ENCODE measurements at regions not wholly inside any gene's neighbourhood (a gene's known extent, or its start where the extent isn't known, plus 50 kb on each side); places are given as distances from the start of the nearest gene placed in this dataset.

DNA sequence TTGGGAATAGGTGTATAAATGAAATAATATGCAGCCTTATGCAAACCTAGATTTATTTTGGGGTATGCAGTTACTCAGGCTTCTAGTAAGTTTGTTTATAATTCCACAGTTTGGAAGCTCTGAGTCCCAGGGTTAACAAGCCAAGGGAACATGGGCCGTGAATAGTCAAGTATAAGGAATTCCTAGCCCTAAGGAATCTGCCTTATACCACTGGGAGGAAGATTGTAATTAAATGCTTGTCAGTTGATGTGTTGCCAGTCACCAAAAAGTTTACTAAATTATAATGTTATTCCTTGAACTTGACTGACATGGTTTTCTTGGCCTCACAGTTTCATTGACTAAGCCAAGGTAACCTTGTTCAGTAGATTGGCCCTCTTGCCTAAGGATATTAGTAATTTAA lies 72.4 kb upstream of the SGO1 start:
- no peak for DNase-seq (ENCODE audit: low read depth in 1 of 2, low spot score in 1 of 2)
- Histone ChIP-seq H3K4me2 (no peak overlapping the region), H3K27ac (no peak overlapping the region), H3K9me3 (no peaks in the 10 kb centered on the region), H3K4me3 (no peak overlapping the region), H3K4me1 (no peaks in the 10 kb centered on the region)
- no peak for FAIRE-seq
- CTCF ChIA-PET, result no interaction called here
- no peak for ATAC-seq
- WGBS (ENCODE audit: missing lambda C conversion rate), result 0% methylated on average over 1 of the region's 1 CpG
- POLR2A ChIA-PET, result no interaction called here
- TF ChIP-seq SMC3 (IDR thresholded peaks at IDR 0.05) (no peak), FOXS1 (CRISPR knock-in tag; IDR thresholded peaks at IDR 0.05) (no peak), BHLHE40 (IDR thresholded peaks at IDR 0.05; ENCODE audit: low read depth, low read length) (no peak), POLR2AphosphoS2 (conservative IDR thresholded peaks at IDR 0.05; ENCODE audit: low read length) (no peak), NPAS2 (CRISPR knock-in tag; IDR thresholded peaks at IDR 0.05; ENCODE audit: borderline replicate concordance) (no peak), ZSCAN20 (CRISPR knock-in tag; IDR thresholded peaks at IDR 0.05) (no peak), JUN (IDR thresholded peaks at IDR 0.05) (no peak), SREBF2 (IDR thresholded peaks at IDR 0.05) (no peak), HOXB13 (CRISPR knock-in tag; IDR thresholded peaks at IDR 0.05; ENCODE audit: low read depth) (no peak), MAZ (IDR thresholded peaks at IDR 0.05; ENCODE audit: borderline replicate concordance, low read depth, low read length) (no peak), GATA3 (IDR thresholded peaks at IDR 0.05; ENCODE audit: borderline replicate concordance) (no peak)
- TF ChIP-seq, protein P1, sequence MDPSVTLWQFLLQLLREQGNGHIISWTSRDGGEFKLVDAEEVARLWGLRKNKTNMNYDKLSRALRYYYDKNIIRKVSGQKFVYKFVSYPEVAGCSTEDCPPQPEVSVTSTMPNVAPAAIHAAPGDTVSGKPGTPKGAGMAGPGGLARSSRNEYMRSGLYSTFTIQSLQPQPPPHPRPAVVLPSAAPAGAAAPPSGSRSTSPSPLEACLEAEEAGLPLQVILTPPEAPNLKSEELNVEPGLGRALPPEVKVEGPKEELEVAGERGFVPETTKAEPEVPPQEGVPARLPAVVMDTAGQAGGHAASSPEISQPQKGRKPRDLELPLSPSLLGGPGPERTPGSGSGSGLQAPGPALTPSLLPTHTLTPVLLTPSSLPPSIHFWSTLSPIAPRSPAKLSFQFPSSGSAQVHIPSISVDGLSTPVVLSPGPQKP (IDR thresholded peaks at IDR 0.05; ENCODE audit: low read depth, low read length), result no peak
- TF ChIP-seq, protein P2, sequence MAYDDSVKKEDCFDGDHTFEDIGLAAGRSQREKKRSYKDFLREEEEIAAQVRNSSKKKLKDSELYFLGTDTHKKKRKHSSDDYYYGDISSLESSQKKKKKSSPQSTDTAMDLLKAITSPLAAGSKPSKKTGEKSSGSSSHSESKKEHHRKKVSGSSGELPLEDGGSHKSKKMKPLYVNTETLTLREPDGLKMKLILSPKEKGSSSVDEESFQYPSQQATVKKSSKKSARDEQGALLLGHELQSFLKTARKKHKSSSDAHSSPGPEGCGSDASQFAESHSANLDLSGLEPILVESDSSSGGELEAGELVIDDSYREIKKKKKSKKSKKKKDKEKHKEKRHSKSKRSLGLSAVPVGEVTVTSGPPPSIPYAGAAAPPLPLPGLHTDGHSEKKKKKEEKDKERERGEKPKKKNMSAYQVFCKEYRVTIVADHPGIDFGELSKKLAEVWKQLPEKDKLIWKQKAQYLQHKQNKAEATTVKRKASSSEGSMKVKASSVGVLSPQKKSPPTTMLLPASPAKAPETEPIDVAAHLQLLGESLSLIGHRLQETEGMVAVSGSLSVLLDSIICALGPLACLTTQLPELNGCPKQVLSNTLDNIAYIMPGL (CRISPR knock-in tag; IDR thresholded peaks at IDR 0.05; ENCODE audit: borderline replicate concordance), result no peak
- TF ChIP-seq, protein P3, sequence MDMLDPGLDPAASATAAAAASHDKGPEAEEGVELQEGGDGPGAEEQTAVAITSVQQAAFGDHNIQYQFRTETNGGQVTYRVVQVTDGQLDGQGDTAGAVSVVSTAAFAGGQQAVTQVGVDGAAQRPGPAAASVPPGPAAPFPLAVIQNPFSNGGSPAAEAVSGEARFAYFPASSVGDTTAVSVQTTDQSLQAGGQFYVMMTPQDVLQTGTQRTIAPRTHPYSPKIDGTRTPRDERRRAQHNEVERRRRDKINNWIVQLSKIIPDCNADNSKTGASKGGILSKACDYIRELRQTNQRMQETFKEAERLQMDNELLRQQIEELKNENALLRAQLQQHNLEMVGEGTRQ (IDR thresholded peaks at IDR 0.05), result no peak
- TF ChIP-seq, protein P4, sequence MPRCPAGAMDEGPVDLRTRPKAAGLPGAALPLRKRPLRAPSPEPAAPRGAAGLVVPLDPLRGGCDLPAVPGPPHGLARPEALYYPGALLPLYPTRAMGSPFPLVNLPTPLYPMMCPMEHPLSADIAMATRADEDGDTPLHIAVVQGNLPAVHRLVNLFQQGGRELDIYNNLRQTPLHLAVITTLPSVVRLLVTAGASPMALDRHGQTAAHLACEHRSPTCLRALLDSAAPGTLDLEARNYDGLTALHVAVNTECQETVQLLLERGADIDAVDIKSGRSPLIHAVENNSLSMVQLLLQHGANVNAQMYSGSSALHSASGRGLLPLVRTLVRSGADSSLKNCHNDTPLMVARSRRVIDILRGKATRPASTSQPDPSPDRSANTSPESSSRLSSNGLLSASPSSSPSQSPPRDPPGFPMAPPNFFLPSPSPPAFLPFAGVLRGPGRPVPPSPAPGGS (IDR thresholded peaks at IDR 0.05), result no peak

DNA sequence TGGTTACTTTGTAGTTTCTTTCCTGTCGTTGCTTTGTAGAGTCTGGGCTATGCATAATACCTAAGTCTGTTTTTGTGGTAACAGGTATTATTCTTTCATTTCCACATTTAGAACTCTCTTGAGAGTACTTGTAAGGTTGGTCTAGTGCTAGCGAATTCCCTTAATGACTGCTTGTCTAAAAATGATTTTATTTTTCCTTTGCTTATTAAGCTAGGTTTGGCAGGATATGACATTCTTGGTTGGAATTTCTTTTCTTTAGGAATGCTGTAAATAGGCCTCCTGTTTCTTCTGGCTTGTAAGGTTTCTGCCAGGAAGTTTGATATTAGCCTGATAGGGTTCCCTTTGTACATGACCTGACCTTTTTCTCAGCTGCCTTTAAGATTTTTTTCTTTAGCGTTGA lies 70.1 kb upstream of the SGO1 start:
- Histone ChIP-seq H3K4me1 (no peaks in the 10 kb centered on the region), H3K4me3 (no peak overlapping the region), H3K27ac (no peak overlapping the region), H3K4me2 (no peak overlapping the region), H3K9me3 (no peaks in the 10 kb centered on the region)
- ATAC-seq, result no peak
- DNase-seq (ENCODE audit: low read depth in 1 of 2, low spot score in 1 of 2), result no peak
- ChIA-PET CTCF (no interaction called here), POLR2A (no interaction called here)
- no peak for FAIRE-seq
- TF ChIP-seq EHMT2 (IDR thresholded peaks at IDR 0.05; ENCODE audit: low read depth), result no peak
- TF ChIP-seq, protein P5, sequence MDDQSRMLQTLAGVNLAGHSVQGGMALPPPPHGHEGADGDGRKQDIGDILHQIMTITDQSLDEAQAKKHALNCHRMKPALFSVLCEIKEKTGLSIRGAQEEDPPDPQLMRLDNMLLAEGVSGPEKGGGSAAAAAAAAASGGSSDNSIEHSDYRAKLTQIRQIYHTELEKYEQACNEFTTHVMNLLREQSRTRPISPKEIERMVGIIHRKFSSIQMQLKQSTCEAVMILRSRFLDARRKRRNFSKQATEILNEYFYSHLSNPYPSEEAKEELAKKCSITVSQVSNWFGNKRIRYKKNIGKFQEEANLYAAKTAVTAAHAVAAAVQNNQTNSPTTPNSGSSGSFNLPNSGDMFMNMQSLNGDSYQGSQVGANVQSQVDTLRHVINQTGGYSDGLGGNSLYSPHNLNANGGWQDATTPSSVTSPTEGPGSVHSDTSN (IDR thresholded peaks at IDR 0.05), result no peak
- TF ChIP-seq CEBPB (IDR thresholded peaks at IDR 0.05), result no peak
- TF ChIP-seq, protein P1 (IDR thresholded peaks at IDR 0.05; ENCODE audit: low read depth, low read length), result no peak
- no peak for TF ChIP-seq PHF8 (IDR thresholded peaks at IDR 0.05; ENCODE audit: borderline replicate concordance, low read depth)
- no peak for TF ChIP-seq MAFK (IDR thresholded peaks at IDR 0.05; ENCODE audit: partially characterized antibody)
- TF ChIP-seq ZNF302 (CRISPR knock-in tag; IDR thresholded peaks at IDR 0.05), result no peak
- no peak for TF ChIP-seq CHD4 (IDR thresholded peaks at IDR 0.05; ENCODE audit: borderline replicate concordance)
- no peak for TF ChIP-seq HOXB13 (CRISPR knock-in tag; IDR thresholded peaks at IDR 0.05; ENCODE audit: low read depth)
- no peak for TF ChIP-seq ESRRA (IDR thresholded peaks at IDR 0.05; ENCODE audit: borderline replicate concordance, low read length)
- TF ChIP-seq EHF (CRISPR knock-in tag; IDR thresholded peaks at IDR 0.05), result no peak
- TF ChIP-seq MAZ (IDR thresholded peaks at IDR 0.05; ENCODE audit: borderline replicate concordance, low read depth, low read length), result no peak
- TF ChIP-seq GATA3 (IDR thresholded peaks at IDR 0.05; ENCODE audit: borderline replicate concordance), result no peak
- TF ChIP-seq, protein P6, sequence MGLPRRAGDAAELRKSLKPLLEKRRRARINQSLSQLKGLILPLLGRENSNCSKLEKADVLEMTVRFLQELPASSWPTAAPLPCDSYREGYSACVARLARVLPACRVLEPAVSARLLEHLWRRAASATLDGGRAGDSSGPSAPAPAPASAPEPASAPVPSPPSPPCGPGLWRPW (IDR thresholded peaks at IDR 0.05), result no peak
- no peak for TF ChIP-seq HEYL (CRISPR knock-in tag; IDR thresholded peaks at IDR 0.05)
- TF ChIP-seq, protein P7, sequence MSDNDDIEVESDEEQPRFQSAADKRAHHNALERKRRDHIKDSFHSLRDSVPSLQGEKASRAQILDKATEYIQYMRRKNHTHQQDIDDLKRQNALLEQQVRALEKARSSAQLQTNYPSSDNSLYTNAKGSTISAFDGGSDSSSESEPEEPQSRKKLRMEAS (IDR thresholded peaks at IDR 0.05), result no peak
- TF ChIP-seq FOSB (CRISPR knock-in tag; IDR thresholded peaks at IDR 0.05), result no peak
- TF ChIP-seq RARB (CRISPR knock-in tag; IDR thresholded peaks at IDR 0.05), result no peak
- 18% methylated on average over 3 of the region's 3 CpGs for WGBS (ENCODE audit: missing lambda C conversion rate)

Data from A549 (cell line).